ENCODE measurements at regions not wholly inside any gene's neighbourhood (a gene's known extent, or its start where the extent isn't known, plus 50 kb on each side); places are given as distances from the start of the nearest gene placed in this dataset.

- no peak overlapping the region for H2AFZ ChIP-seq (ENCODE audit: low read depth, low read length)
- no peak overlapping the region for H3K27ac ChIP-seq (ENCODE audit: low read length)
- H3F3A ChIP-seq (ENCODE audit: insufficient read depth, low read length, poor library complexity, severe bottlenecking) = no peaks in the 10 kb centered on the region
- no peak overlapping the region for H3K4me2 ChIP-seq (ENCODE audit: low read length)
- H3K9ac ChIP-seq (ENCODE audit: low read length) = no peak overlapping the region
- H3K79me2 ChIP-seq (replicated peaks; ENCODE audit: insufficient read depth, low read length) = no peaks in the 10 kb centered on the region
- no peaks in the 10 kb centered on the region for H4K20me1 ChIP-seq (ENCODE audit: insufficient read depth)
- H3K36me3 ChIP-seq (ENCODE audit: insufficient read depth, low read length) = no peaks in the 10 kb centered on the region
- H3K27me3 ChIP-seq (ENCODE audit: insufficient read depth, low read depth, low read length) = no peaks in the 10 kb centered on the region
- no peak overlapping the region for H3K4me3 ChIP-seq (ENCODE audit: low read length)
- TF ChIP-seq MXI1 (conservative IDR thresholded peaks at IDR 0.05; ENCODE audit: poor library complexity, severe bottlenecking) (no peak), POLR2AphosphoS5 (IDR thresholded peaks at IDR 0.05) (no peak), REST (IDR thresholded peaks at IDR 0.05; ENCODE audit: borderline replicate concordance) (no peak), EZH2 (IDR thresholded peaks at IDR 0.05; ENCODE audit: borderline replicate concordance, insufficient read depth, low read length, poor library complexity, severe bottlenecking) (no peak), TAF1 (IDR thresholded peaks at IDR 0.05; ENCODE audit: low read depth) (no peak), SMC3 (conservative IDR thresholded peaks at IDR 0.05; ENCODE audit: poor library complexity) (no peak), RAD21 (conservative IDR thresholded peaks at IDR 0.05) (no peak), EP300 (conservative IDR thresholded peaks at IDR 0.05; ENCODE audit: poor library complexity, severe bottlenecking) (no peak), CTCF (IDR thresholded peaks at IDR 0.05; ENCODE audit: poor library complexity, severe bottlenecking) (no peak)
- no peaks in the 10 kb centered on the region for H3K9me3 ChIP-seq (ENCODE audit: low read length)
- H3K9me2 ChIP-seq (ENCODE audit: insufficient read depth, low read length) = no peaks in the 10 kb centered on the region
Observed at GRCh38 chr10:32167450-32167849, 111.2 kb upstream of the KIF5B start.

GRCh38 chr10:32166365-32166764 lies 110.1 kb upstream of the KIF5B start:
- Histone ChIP-seq H4K20me1 (ENCODE audit: insufficient read depth) (no peaks in the 10 kb centered on the region), H3K4me3 (ENCODE audit: low read length) (no peak overlapping the region), H3K27me3 (ENCODE audit: insufficient read depth, low read depth, low read length) (no peaks in the 10 kb centered on the region), H3K4me2 (ENCODE audit: low read length) (no peak overlapping the region), H3K79me2 (replicated peaks; ENCODE audit: insufficient read depth, low read length) (no peaks in the 10 kb centered on the region), H3K36me3 (ENCODE audit: insufficient read depth, low read length) (no peaks in the 10 kb centered on the region), H3K9ac (ENCODE audit: low read length) (no peak overlapping the region), H3K9me2 (ENCODE audit: insufficient read depth, low read length) (no peaks in the 10 kb centered on the region), H2AFZ (ENCODE audit: low read depth, low read length) (no peak overlapping the region), H3F3A (ENCODE audit: insufficient read depth, low read length, poor library complexity, severe bottlenecking) (no peaks in the 10 kb centered on the region), H3K27ac (ENCODE audit: low read length) (no peak overlapping the region), H3K9me3 (ENCODE audit: low read length) (no peaks in the 10 kb centered on the region)
- TF ChIP-seq MXI1 (conservative IDR thresholded peaks at IDR 0.05; ENCODE audit: poor library complexity, severe bottlenecking) = no peak
- no peak for TF ChIP-seq CTCF (IDR thresholded peaks at IDR 0.05; ENCODE audit: poor library complexity, severe bottlenecking)
- TF ChIP-seq EZH2 (IDR thresholded peaks at IDR 0.05; ENCODE audit: borderline replicate concordance, insufficient read depth, low read length, poor library complexity, severe bottlenecking) = no peak
- no peak for TF ChIP-seq SMC3 (conservative IDR thresholded peaks at IDR 0.05; ENCODE audit: poor library complexity)
- no peak for TF ChIP-seq EP300 (conservative IDR thresholded peaks at IDR 0.05; ENCODE audit: poor library complexity, severe bottlenecking)
- no peak for TF ChIP-seq REST (IDR thresholded peaks at IDR 0.05; ENCODE audit: borderline replicate concordance)
- TF ChIP-seq POLR2AphosphoS5 (IDR thresholded peaks at IDR 0.05) = no peak
- no peak for TF ChIP-seq RAD21 (conservative IDR thresholded peaks at IDR 0.05)
- TF ChIP-seq TAF1 (IDR thresholded peaks at IDR 0.05; ENCODE audit: low read depth) = no peak
